Keratinocyte (primary cell): ENCODE measurements at regions not wholly inside any gene's neighbourhood (a gene's known extent, or its start where the extent isn't known, plus 50 kb on each side); places are given as distances from the start of the nearest gene placed in this dataset.

Source experiments
- DNase-seq: peaks from one replicate; pipeline ENCODE4 v3.0.0-alpha.2; 2011; ENCODE audit warnings: low read depth, missing footprints, low spot score
- FAIRE-seq: peaks from 2 replicates; lab custom pipeline; 2011; peaks lifted over from hg19 to GRCh38; lab: Jason Lieb, UNC
- H2AFZ ChIP-seq: 2 replicates; pipeline ENCODE4 v1.6.0; 2012; ENCODE audit warnings: low read length, control low read depth, inconsistent platforms; ENCODE audit not compliant: control insufficient read depth
- H3K27ac ChIP-seq: 2 replicates; pipeline ENCODE4 v1.5.1; 2011; ENCODE audit warnings: low read length; ENCODE audit not compliant: control insufficient read depth, insufficient read depth
- H3K27me3 ChIP-seq: 3 replicates; pipeline ENCODE4 v1.6.0; 2011; ENCODE audit warnings: low read length; ENCODE audit not compliant: control insufficient read depth, insufficient read depth; ENCODE audit errors: extremely low read depth
- H3K36me3 ChIP-seq, 2 experiments: 2 replicates in 1 of 2; 3 replicates in 1 of 2; pipeline ENCODE4 v1.5.1; 2011; ENCODE audit warnings: low read length in 2 of 2, mild to moderate bottlenecking in 1 of 2; ENCODE audit not compliant: control insufficient read depth in 2 of 2, insufficient read depth in 2 of 2; ENCODE audit errors: extremely low read depth in 1 of 2
- H3K4me1 ChIP-seq: 3 replicates; pipeline ENCODE4 v1.5.1; 2011; ENCODE audit warnings: low read length; ENCODE audit not compliant: control insufficient read depth, insufficient read depth; ENCODE audit errors: extremely low read depth
- H3K4me2 ChIP-seq: 3 replicates; pipeline ENCODE4 v1.6.0; 2011; ENCODE audit warnings: low read depth, low read length; ENCODE audit not compliant: control insufficient read depth, insufficient read depth; ENCODE audit errors: extremely low read depth
- H3K4me3 ChIP-seq, 3 experiments: fragments of 200-600 bp in 1 of 3; sonication (generic) in 1 of 3; 2 replicates in 2 of 3; 3 replicates in 1 of 3; pipeline ENCODE4 v1.5.1; 2011 to 2016; ENCODE audit warnings: low read length in 3 of 3, mild to moderate bottlenecking in 3 of 3, control low read depth in 2 of 3, inconsistent platforms in 1 of 3, low read depth in 1 of 3, mixed read lengths in 1 of 3, mixed run types in 1 of 3, moderate library complexity in 1 of 3; ENCODE audit not compliant: control insufficient read depth in 2 of 3, insufficient read depth in 2 of 3; ENCODE audit errors: extremely low read depth in 1 of 3
- H3K79me2 ChIP-seq: 2 replicates; pipeline ENCODE4 v1.6.0; 2012; ENCODE audit warnings: low read length; ENCODE audit not compliant: control insufficient read depth, insufficient read depth
- H3K9ac ChIP-seq: 3 replicates; pipeline ENCODE4 v1.6.0; 2011; ENCODE audit warnings: low read length; ENCODE audit not compliant: control insufficient read depth, insufficient read depth; ENCODE audit errors: extremely low read depth
- H3K9me1 ChIP-seq: 3 replicates; pipeline ENCODE4 v1.6.0; 2011; ENCODE audit warnings: low read length; ENCODE audit not compliant: control insufficient read depth, insufficient read depth; ENCODE audit errors: extremely low read depth
- H3K9me3 ChIP-seq: 2 replicates; pipeline ENCODE4 v1.5.1; 2012; ENCODE audit warnings: low read depth, low read length; ENCODE audit not compliant: control insufficient read depth
- H4K20me1 ChIP-seq: 3 replicates; pipeline ENCODE4 v1.6.0; 2011; ENCODE audit warnings: low read length; ENCODE audit not compliant: control insufficient read depth, insufficient read depth; ENCODE audit errors: extremely low read depth
- CTCF ChIP-seq, 3 experiments: IDR thresholded peaks in 1 of 3; conservative IDR thresholded peaks in 1 of 3; optimal IDR thresholded peaks in 1 of 3; 2 replicates in 2 of 3; 3 replicates in 1 of 3; pipeline versions ENCODE3 to v1.5.1; 2011; ENCODE audit warnings: low read length in 3 of 3, mild to moderate bottlenecking in 3 of 3, moderate library complexity in 2 of 3, control low read depth in 1 of 3, inconsistent platforms in 1 of 3; ENCODE audit not compliant: insufficient read depth in 2 of 3; ENCODE audit errors: extremely low read depth in 1 of 3
- EZH2 ChIP-seq: IDR thresholded peaks from one replicate; pipeline ENCODE4 v1.6.1; 2012; ENCODE audit warnings: inconsistent platforms, mild to moderate bottlenecking, low read length, moderate library complexity
- dilution Hi-C: fragments of 300-500 bp; cut with MboI; formaldehyde crosslinking; loops from one replicate; pipeline ENCODE4 v1.7.0; 2020; ENCODE audit warnings: low sequenced_read_pairs; ENCODE audit not compliant: extremely low pct_ligation_motif_present

GRCh38 chr13:71949441-71949840, 82.4 kb upstream of the DACH1 start:
- Histone ChIP-seq H3K4me3 (no peak overlapping the region), H3K27ac (no peak overlapping the region), H3K4me2 (no peak overlapping the region), H3K9ac (no peak overlapping the region), H2AFZ (no peak overlapping the region), H3K27me3 (no peaks in the 10 kb centered on the region), H3K36me3 (no peaks in the 10 kb centered on the region), H3K4me1 (no peaks in the 10 kb centered on the region), H4K20me1 (no peaks in the 10 kb centered on the region), H3K79me2 (no peaks in the 10 kb centered on the region), H3K9me1 (no peaks in the 10 kb centered on the region), H3K9me3 (no peaks in the 10 kb centered on the region)
- DNase-seq (no peak), FAIRE-seq (no peak)
- no peak for TF ChIP-seq EZH2
- TF ChIP-seq CTCF (optimal IDR thresholded peaks at IDR 0.05 in 1 of 3, IDR thresholded peaks at IDR 0.05 in 1 of 3, conservative IDR thresholded peaks at IDR 0.05 in 1 of 3; ENCODE audit: extremely low read depth in 1 of 3, insufficient read depth in 2 of 3, low read length in 3 of 3): no peak
- dilution Hi-C loops: no loop called here

GRCh38 chr13:71939186-71939585, 72.2 kb upstream of the DACH1 start:
- no peaks in the 10 kb centered on the region for H3K4me1 ChIP-seq
- no peak overlapping the region for H3K4me2 ChIP-seq
- no peak overlapping the region for H3K9ac ChIP-seq
- H4K20me1 ChIP-seq: no peaks in the 10 kb centered on the region
- H2AFZ ChIP-seq: no peak overlapping the region
- dilution Hi-C loops: no loop called here
- no peaks in the 10 kb centered on the region for H3K36me3 ChIP-seq
- no peak overlapping the region for H3K27ac ChIP-seq
- no peaks in the 10 kb centered on the region for H3K9me3 ChIP-seq
- TF ChIP-seq EZH2 (no peak), CTCF (optimal IDR thresholded peaks at IDR 0.05 in 1 of 3, IDR thresholded peaks at IDR 0.05 in 1 of 3, conservative IDR thresholded peaks at IDR 0.05 in 1 of 3; ENCODE audit: extremely low read depth in 1 of 3, insufficient read depth in 2 of 3, low read length in 3 of 3) (no peak)
- no peaks in the 10 kb centered on the region for H3K9me1 ChIP-seq
- DNase-seq (no peak), FAIRE-seq (no peak)
- no peak overlapping the region for H3K4me3 ChIP-seq
- no peaks in the 10 kb centered on the region for H3K27me3 ChIP-seq
- no peaks in the 10 kb centered on the region for H3K79me2 ChIP-seq
